CD4-positive, alpha-beta T cell treated with Interleukin-6 at 100 ng/mL for 8 hours (primary cell): ENCODE measurements at regions not wholly inside any gene's neighbourhood (a gene's known extent, or its start where the extent isn't known, plus 50 kb on each side); places are given as distances from the start of the nearest gene placed in this dataset.
"Not testable (repeated sequence)": the region's sequence is repeated elsewhere in the genome, so short reads cannot be mapped to it uniquely, and the experiment has no call there.

Experiments used
- DNase-seq: peaks from one replicate; pipeline ENCODE4 v3.0.0-alpha.2; 2020; ENCODE audit warnings: mixed read lengths, low spot score

DNA sequence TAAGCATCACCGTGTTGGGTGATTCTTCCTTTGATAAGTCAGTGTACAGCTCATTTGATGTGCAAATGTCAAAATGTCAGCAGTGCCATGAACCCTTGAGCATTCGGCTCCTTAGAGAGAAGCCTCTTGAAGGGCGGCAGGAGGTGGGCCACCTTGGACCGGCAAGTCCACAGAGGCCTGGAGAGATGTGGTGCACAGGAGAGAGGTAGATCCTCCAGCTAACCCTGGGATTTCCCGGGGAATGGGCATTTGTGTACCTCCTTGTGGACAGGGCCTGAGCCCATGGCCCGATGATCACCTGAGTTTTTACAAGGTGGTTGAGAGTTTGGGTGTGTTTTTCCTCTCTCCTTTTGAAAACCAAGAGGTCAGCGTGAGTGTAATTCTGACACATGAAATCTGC, 133.2 kb upstream of the RCN1 start:
- DNase-seq: no peak

GRCh38 chr11:31956310-31956709, 134.6 kb upstream of the RCN1 start:
- DNase-seq: no peak

DNA sequence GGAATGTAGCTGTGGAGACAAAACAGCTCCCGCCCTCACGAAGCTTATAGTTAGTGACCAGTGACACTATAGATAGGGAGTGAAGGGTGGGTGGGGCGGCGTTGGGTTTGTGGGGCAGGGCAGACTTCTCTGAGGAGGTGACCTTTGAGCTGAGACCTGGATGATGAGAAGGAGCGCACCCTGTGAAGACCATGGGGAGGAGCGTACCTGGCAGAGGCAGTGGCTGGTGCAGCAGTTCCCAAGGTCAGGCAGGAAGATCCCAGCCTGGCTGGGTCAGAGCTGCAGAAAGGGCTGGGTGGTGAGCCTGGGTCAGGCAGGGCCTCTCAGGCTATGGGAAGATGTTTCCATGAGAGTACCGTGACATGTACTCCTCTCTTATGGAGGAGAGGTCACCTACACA, 135.0 kb upstream of the RCN1 start:
- no peak for DNase-seq

DNA sequence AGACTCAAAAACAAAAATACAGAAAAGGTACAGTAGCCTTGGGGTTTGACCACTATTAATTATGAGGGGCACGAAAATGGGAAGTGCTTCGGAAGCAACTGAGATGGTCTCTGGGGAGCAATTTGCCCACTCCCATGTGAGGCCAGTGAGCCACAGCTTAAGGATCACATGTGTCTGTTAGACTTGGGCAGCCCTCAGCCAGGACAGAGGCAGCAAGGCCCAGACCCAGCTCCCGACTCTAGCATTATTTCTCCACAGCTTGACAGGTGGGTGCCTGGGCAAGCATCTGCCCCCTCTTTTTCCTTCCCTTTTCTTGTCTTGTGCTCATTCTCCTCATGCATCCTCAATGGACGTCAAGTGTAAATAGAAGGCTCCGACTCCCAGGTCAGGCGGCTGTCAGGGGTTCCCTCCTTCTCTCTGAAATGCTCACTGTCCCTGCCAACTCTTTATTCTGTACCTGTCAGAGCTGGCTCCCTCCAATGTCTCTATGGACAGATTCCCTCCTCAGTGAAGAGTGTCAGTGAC, 137.0 kb upstream of the RCN1 start:
- DNase-seq: no peak

- DNase-seq: not testable (repeated sequence)
Observed at GRCh38 chr11:31949733-31950200, 138.6 kb upstream of the PAX6 start.

DNA sequence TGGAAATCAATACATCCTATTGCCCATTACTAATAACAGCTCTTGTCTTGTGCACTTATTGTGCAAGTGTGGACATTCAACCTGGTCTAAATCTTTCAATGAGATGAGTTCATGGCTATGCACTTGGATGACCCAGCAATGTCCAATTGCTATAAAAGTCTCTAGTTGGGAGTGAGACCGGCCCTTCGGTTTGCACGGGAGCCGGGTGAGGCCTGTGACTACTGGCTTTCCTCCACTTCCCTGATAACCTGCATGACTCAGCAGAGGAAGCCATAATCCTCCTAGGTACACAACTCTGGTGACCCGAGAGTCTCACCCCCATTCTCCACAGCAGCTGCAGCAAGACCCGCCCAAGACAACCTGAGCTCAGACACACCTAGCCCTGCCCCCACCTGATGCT, 135.9 kb upstream of the PAX6 start:
- no peak for DNase-seq

GRCh38 chr11:31943056-31943780, 132.1 kb upstream of the PAX6 start:
- DNase-seq: no peak

- no peak for DNase-seq
Observed at GRCh38 chr11:31940371-31941037, 129.4 kb upstream of the PAX6 start.

- no peak for DNase-seq
Observed at GRCh38 chr11:31939004-31939403, 127.9 kb upstream of the PAX6 start.

DNA sequence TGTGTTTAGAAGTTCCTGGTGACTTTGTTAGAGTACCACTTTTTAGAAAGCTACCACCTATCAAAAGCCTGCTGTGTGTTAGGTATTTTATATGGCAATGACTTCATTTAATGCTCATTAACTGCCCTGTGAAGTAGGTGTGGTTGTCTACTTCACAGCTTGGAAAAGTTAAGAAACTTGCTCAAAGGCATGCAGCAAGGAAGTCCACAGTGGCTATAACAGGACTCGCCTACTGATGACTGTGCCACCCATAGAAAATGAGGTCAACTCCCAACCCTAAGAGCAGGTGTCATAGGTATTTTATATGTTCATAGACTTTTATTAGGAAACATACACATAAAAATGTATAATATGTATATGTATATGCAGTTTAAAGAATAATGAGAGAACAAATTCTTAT, 125.2 kb upstream of the PAX6 start:
- DNase-seq: no peak

- no peak for DNase-seq
Observed at GRCh38 chr11:31932879-31933278, 121.8 kb upstream of the PAX6 start.

DNA sequence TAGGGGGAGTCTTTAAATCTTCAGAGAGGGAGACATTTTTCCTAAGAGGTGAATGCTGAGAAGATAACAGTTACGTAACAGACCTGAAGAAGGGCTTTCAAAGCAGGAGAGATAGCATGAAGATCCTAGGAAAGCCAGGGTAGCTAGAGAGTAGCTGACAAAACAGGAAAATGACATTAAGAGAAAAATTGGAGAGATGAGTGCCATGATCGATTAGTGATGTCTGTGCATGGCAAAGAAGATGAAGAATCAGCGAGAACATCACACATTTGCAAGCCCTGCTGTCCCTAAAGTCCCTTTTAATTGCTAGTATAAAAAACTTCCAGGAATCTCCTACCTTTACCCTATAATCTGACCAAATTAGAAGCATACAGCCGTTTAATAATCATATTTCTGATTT, 116.9 kb upstream of the PAX6 start:
- no peak for DNase-seq

GRCh38 chr11:31926816-31927528, 115.8 kb upstream of the PAX6 start:
- DNase-seq: no peak

DNA sequence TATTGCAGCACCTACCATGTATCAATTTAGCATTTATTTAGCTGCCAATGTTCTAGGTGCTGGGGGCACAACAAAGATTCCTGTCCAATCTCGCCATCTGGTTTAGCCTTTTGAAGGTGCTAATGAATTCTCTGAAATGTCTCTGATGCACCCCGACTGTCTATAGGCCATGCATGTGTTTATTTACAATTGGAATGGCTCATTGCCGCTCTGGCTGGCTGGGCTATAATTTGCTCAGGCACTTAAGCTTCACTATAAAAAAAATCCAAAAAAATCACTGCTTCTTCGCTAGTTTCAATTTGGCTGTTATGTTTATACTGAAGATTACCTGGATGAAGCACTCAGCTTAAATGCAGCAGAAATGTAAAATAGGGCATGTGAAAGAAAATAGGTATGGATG, 115.0 kb upstream of the PAX6 start:
- DNase-seq: no peak

GRCh38 chr11:31922450-31922849, 111.3 kb upstream of the PAX6 start:
- no peak for DNase-seq

DNA sequence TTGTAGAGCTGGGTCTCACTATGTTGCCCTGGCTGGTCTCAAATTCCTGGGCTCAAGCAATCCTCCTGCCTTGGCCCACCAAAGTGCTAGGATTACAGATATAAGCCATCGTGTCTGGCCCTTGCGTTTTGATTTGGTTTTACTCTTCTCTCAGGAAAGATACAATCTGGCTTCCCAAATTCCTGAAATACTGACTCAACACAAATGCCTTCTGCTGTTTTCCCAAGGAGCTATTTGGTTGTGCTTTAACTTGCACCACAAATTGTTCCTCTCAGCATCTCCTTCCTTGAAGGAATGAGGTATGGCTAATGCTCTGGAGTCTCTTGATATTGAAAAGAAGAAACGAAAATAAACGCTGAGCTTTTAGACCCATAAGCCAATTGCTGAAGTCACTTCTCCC, 110.0 kb upstream of the PAX6 start:
- no peak for DNase-seq

- no peak for DNase-seq
Observed at GRCh38 chr11:31919175-31919574, 108.1 kb upstream of the PAX6 start.

- DNase-seq: no peak
Observed at GRCh38 chr11:31915867-31916266, 104.7 kb upstream of the PAX6 start.

GRCh38 chr11:31913985-31914384, 102.9 kb upstream of the PAX6 start:
- no peak for DNase-seq

DNA sequence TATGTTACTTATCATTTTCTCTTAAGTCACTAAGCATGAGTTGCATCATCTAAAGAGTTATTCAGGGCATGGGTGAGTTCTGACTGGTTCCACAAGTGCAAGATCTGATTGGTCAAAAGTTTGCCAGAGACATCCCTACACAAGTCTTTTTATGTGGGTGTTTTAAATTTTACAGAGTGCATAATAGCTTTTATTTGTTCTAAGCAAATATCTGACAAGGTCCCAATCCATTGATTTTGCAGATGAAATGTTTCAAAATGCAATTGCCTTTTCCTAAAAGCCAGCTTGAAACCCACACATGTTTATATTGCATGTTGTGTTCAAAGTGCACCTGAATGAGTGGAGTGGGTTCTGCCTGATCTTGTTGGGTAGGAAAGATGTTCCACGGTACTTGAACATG, 101.7 kb upstream of the PAX6 start:
- no peak for DNase-seq

GRCh38 chr11:31910950-31911576, 99.9 kb upstream of the PAX6 start:
- DNase-seq: no peak
